ENCODE measurements at regions not wholly inside any gene's neighbourhood (a gene's known extent, or its start where the extent isn't known, plus 50 kb on each side); places are given as distances from the start of the nearest gene placed in this dataset.

DNA sequence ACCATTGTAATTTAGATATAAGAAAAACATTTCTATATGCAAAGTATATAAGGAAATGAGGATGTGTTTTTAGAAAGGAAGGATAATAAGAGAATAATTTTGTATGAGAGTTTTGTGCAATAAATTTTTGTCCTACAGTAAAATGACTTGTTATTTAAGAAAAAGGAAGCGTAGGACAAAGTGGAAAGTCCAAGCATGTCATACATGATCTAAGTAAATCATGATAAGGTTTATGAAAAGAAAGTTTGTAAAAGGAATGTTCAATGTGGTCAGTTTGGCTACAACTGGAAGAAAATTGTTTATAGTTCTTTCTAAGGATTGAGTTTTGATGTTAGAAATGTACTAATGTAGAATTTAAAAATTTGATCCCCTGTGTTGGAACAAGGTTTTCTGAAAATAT is 222.3 kb downstream of the KATNAL1 start:
- no peak for TF ChIP-seq CTCF (IDR thresholded peaks at IDR 0.05; ENCODE audit: low read depth, low read length)
- Histone ChIP-seq H3K4me3 (ENCODE audit: low read depth, low read length) (no peak overlapping the region), H3K9me3 (ENCODE audit: control insufficient read depth, insufficient read depth, low read length) (no peaks in the 10 kb centered on the region), H3K27ac (ENCODE audit: low read depth, low read length) (no peak overlapping the region), H3K27me3 (ENCODE audit: control insufficient read depth, insufficient read depth, low read length) (peaks cover 6% of the 10 kb centered on the region)
- ChIA-PET POLR2A (no interaction called here), CTCF (interaction anchor here (2.0 kb wide), 1 partner anchor 27 kb away, joined by 5 read pairs; no protein-coding TSS in a partner anchor)
- DNase-seq (ENCODE audit: low read depth, low spot score) = no peak

DNA sequence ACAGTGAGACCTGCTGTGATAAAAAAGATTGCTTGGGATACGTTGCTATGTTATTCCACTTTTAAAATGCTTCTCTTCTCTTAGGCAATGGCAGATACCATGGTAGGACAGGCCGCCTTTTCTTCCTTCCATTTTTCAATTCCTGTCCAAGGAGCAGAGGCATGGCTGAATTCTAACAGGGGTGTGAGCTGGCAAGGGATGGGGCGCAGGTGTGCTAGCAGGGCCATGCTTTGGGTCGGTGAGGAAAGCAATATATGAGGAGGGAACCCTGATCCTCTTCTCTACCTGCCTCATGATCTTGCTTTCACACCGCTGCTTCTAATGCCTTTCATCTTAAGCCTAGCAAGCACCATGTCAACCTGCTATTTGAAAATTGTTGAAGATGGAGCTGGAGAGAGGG is 225.0 kb downstream of the KATNAL1 start:
- Histone ChIP-seq H3K27ac (ENCODE audit: low read depth, low read length) (no peak overlapping the region), H3K4me3 (ENCODE audit: low read depth, low read length) (no peak overlapping the region), H3K9me3 (ENCODE audit: control insufficient read depth, insufficient read depth, low read length) (no peaks in the 10 kb centered on the region), H3K27me3 (ENCODE audit: control insufficient read depth, insufficient read depth, low read length) (peaks cover 6% of the 10 kb centered on the region)
- ChIA-PET CTCF (no interaction called here), POLR2A (no interaction called here)
- DNase-seq (ENCODE audit: low read depth, low spot score) = no peak
- TF ChIP-seq CTCF (IDR thresholded peaks at IDR 0.05; ENCODE audit: low read depth, low read length) = no peak

GRCh38 chr13:30081331-30081730 is 226.0 kb downstream of the KATNAL1 start:
- H3K4me3 ChIP-seq (ENCODE audit: low read depth, low read length) = no peak overlapping the region
- no peaks in the 10 kb centered on the region for H3K9me3 ChIP-seq (ENCODE audit: control insufficient read depth, insufficient read depth, low read length)
- no peak overlapping the region for H3K27ac ChIP-seq (ENCODE audit: low read depth, low read length)
- TF ChIP-seq CTCF (IDR thresholded peaks at IDR 0.05; ENCODE audit: low read depth, low read length) = no peak
- DNase-seq (ENCODE audit: low read depth, low spot score) = no peak
- H3K27me3 ChIP-seq (ENCODE audit: control insufficient read depth, insufficient read depth, low read length) = peaks cover 6% of the 10 kb centered on the region
- CTCF ChIA-PET = no interaction called here
- POLR2A ChIA-PET = no interaction called here

- no peak for DNase-seq (ENCODE audit: low read depth, low spot score)
- H3K4me3 ChIP-seq (ENCODE audit: low read depth, low read length) = no peak overlapping the region
- H3K27me3 ChIP-seq (ENCODE audit: control insufficient read depth, insufficient read depth, low read length) = peaks cover 6% of the 10 kb centered on the region
- ChIA-PET POLR2A (no interaction called here), CTCF (no interaction called here)
- no peak for TF ChIP-seq CTCF (IDR thresholded peaks at IDR 0.05; ENCODE audit: low read depth, low read length)
- H3K27ac ChIP-seq (ENCODE audit: low read depth, low read length) = no peak overlapping the region
- H3K9me3 ChIP-seq (ENCODE audit: control insufficient read depth, insufficient read depth, low read length) = no peaks in the 10 kb centered on the region
Measured at GRCh38 chr13:30079501-30079900, 227.8 kb downstream of the KATNAL1 start.

- ChIA-PET POLR2A (no interaction called here), CTCF (no interaction called here)
- Histone ChIP-seq H3K27ac (ENCODE audit: low read depth, low read length) (no peak overlapping the region), H3K9me3 (ENCODE audit: control insufficient read depth, insufficient read depth, low read length) (no peaks in the 10 kb centered on the region), H3K27me3 (ENCODE audit: control insufficient read depth, insufficient read depth, low read length) (peaks cover 4% of the 10 kb centered on the region), H3K4me3 (ENCODE audit: low read depth, low read length) (no peak overlapping the region)
- TF ChIP-seq CTCF (IDR thresholded peaks at IDR 0.05; ENCODE audit: low read depth, low read length) = no peak
- DNase-seq (ENCODE audit: low read depth, low spot score) = no peak
Measured at GRCh38 chr13:30078059-30078458, 227.6 kb upstream of the UBL3 start.

Measured in AG04450 (cell line).